AG04449 (cell line): ENCODE measurements at regions not wholly inside any gene's neighbourhood (a gene's known extent, or its start where the extent isn't known, plus 50 kb on each side); places are given as distances from the start of the nearest gene placed in this dataset.

Experiments used
- CTCF ChIA-PET: fragments of 350-600 bp; formaldehyde crosslinking; extraction: SDS; loops from one replicate; lab custom pipeline; 2021; ENCODE audit warnings: antibody characterized with exemption; lab: Yijun Ruan, JAX
- POLR2A ChIA-PET: fragments of 400-600, 350-600 bp; formaldehyde crosslinking; extraction: SDS; loops from one replicate; lab custom pipeline; 2020; ENCODE audit warnings: antibody characterized with exemption, inconsistent platforms; lab: Yijun Ruan, JAX
- DNase-seq: peaks from one replicate; pipeline ENCODE4 v3.0.0-alpha.2; 2010; ENCODE audit warnings: low read depth, low spot score
- H3K4me3 ChIP-seq: 2 replicates; pipeline ENCODE4 v1.5.1; 2011; ENCODE audit warnings: low read depth, mild to moderate bottlenecking, control low read depth, low read length
- CTCF ChIP-seq: IDR thresholded peaks from one replicate; pipeline ENCODE4 v1.5.1; 2011; ENCODE audit warnings: mild to moderate bottlenecking, moderate library complexity, low read length, control low read depth, inconsistent platforms; ENCODE audit not compliant: insufficient read depth; ENCODE audit errors: missing control alignments

DNA sequence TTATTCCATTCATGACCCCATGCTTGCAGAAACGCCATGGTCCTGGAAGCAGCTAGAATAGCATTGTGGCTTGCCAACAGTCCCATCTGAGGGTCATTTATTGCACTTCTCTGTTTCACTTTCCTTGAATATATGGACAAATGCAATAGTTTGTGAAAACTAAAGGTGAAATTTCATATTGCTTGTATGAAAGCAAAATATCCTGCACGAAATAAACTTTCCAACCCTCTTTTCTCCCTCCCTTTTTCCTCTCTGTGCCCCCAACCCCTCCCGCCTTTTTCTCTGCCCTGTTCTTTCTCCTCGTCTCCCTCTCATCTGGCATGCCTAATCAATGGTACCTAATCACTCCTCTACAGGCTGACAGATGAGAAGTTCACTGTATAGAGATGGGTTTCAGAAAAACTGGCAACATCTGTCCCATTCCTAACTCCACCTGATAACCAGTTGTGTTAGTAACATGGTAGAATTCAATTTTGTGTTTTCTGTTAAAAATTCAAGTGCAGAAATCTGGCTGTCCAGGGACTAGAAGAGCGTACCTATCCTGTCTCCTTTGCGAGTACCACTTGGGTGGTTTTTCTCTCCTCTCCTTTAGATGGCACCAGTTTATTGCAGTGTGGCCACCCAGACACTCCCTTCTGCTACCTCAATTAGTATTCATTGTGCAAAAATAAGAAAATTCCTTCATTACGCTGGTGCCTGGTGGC lies 198.6 kb downstream of the FOXA2 start:
- TF ChIP-seq CTCF: no peak
- CTCF ChIA-PET: no interaction called here
- DNase-seq: no peak
- POLR2A ChIA-PET: no interaction called here
- H3K4me3 ChIP-seq: no peak overlapping the region

GRCh38 chr20:22384978-22385377 lies 199.4 kb downstream of the FOXA2 start:
- DNase-seq: no peak
- ChIA-PET CTCF (no interaction called here), POLR2A (no interaction called here)
- no peak for TF ChIP-seq CTCF
- no peak overlapping the region for H3K4me3 ChIP-seq

DNA sequence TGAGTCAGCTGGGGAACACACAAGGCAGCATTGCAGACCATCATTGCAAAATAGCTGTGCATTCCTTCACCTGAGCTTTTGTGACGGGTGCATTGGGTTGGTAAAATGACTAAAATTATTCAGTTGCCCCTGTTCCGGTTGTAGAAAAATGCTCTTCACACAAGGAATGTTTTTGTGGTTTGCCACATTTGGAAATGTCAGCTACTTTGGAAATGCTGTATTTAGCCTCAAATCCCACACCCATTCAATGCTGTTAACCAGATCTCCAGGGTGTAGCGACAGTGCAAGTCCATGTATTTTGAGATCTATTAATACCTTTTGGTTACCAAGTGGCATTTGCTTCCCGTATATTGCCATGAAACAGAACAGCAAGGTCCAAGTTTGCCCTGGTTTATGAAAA lies 201.2 kb downstream of the FOXA2 start:
- ChIA-PET POLR2A (no interaction called here), CTCF (no interaction called here)
- no peak overlapping the region for H3K4me3 ChIP-seq
- TF ChIP-seq CTCF: no peak
- DNase-seq: no peak

DNA sequence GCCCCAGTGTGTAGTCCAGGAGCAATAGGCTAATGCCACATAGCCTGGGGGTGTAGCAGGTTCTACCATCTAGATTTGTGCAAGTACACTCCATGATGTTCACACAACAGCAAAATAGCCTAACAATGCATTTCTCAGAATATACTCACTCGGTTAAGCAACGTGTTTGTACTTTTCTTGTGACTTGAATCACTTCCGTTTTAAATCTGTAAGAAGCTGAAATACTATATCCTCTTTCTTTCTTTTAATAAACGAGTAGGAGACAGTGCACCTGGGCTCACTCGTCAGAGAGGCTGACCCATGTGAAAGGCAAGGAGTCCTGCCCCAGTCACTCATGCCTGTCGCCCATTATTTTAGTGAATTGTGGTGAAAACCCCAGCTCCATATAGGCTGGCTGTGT lies 201.6 kb downstream of the FOXA2 start:
- no peak for DNase-seq
- no peak overlapping the region for H3K4me3 ChIP-seq
- no peak for TF ChIP-seq CTCF
- ChIA-PET POLR2A (no interaction called here), CTCF (no interaction called here)

- POLR2A ChIA-PET: no interaction called here
- CTCF ChIA-PET: no interaction called here
- no peak overlapping the region for H3K4me3 ChIP-seq
- no peak for DNase-seq
- no peak for TF ChIP-seq CTCF
Observed at GRCh38 chr20:22381812-22382416, 202.5 kb downstream of the FOXA2 start.

DNA sequence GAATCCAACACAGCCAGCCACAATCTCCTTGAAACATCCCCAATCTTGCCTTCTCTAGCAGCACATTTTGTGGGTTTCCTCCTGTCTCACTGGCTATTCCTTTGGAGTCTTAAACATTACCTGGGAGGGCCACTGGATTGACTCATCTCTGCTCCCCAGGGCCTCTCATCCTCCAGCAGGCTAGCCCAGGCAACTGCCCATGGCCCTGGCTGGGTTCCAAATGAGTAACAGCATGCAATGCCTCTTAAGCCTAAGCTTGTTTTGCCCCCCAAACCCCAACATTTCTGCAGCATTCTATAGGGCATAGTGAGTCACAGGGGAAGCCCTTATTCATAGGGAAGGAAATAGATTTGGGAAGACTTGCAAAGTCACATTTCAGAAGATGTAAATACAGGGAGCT lies 204.9 kb downstream of the FOXA2 start:
- ChIA-PET POLR2A (no interaction called here), CTCF (no interaction called here)
- TF ChIP-seq CTCF: no peak
- no peak for DNase-seq
- H3K4me3 ChIP-seq: no peak overlapping the region
